Activated CD4-positive, alpha-beta T cell treated with anti-CD3 and anti-CD28 coated beads, Interleukin-10, Interleukin-2, amounts not matched to agents 100 ng/mL and 50 ng/mL, durations not matched to agents 16 hours and 8 hours (primary cell): ENCODE measurements at regions not wholly inside any gene's neighbourhood (a gene's known extent, or its start where the extent isn't known, plus 50 kb on each side); places are given as distances from the start of the nearest gene placed in this dataset.
"Not testable (repeated sequence)": the region's sequence is repeated elsewhere in the genome, so short reads cannot be mapped to it uniquely, and the experiment has no call there.

Source experiments
- DNase-seq: peaks from one replicate; pipeline ENCODE4 v3.0.0-alpha.2; 2020

- no peak for DNase-seq
Observed at GRCh38 chr11:114949614-114950351, 271.5 kb downstream of the NXPE2 start.

GRCh38 chr11:114953039-114953438 is 274.7 kb downstream of the NXPE2 start:
- DNase-seq: no peak

- no peak for DNase-seq
Observed at GRCh38 chr11:114955923-114956322, 277.6 kb downstream of the NXPE2 start.

DNA sequence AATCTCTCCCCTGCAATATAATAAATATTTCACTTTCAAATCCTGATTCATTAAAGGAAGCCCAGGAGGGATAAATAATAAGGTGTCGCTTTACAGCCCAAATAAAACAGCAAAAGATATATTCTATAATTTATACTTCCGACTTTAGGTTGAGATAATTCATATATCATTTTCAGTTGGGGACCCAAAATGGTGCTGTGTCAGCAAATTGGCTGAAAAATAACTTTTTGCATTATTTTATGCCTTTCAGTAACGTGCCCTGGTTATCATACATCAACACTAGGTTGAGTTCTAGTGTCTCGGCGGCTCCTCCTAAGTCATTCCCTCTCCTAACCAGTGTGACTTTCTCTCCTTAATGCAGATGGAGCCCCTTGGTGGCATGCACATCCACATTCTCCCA is 278.2 kb downstream of the NXPE2 start:
- DNase-seq: no peak

DNA sequence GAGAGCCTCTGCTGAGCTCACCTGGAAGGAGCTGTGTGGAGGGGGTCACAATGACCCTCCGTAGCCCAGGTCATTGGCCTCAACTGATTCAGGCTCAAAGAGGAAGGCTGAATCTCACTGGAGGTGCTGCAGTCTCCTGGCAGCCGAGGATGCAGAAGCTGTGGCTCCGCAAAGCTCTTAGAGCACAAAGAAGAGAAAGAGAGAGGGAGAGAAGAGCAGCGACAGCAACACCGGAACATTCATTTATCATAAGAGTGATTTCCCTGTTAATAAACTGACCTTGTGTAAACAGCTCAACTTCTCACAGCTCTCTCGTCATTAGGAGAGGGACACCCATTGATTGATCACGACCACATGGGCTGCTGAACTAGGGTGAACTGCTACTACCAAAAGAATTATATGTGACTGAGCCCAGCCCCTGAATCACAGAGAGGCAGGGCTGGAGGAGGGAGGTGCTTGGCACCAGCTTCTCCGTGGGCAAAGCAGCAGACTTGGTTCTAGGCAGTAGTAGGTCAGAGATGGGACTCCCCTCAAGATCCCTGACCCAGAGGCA is 281.7 kb downstream of the NXPE2 start:
- no peak for DNase-seq

DNA sequence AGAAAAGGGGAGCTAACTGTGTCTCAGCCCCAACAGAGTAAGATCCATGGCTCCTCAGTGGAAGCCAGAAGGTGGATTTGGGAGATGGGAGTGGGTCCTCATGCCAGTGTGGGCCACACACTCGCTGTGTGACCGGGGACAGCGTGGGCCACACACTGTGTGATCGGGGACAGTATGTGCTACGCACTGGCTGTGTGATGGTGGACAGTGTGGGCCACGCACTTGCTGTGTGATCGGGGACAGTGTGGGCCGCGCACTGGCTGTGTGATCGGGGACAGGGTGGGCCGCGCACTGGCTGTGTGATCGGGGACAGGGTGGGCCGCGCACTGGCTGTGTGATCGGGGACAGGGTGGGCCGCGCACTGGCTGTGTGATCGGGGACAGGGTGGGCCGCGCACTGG is 282.5 kb downstream of the NXPE2 start:
- DNase-seq: not testable (repeated sequence)

- no peak for DNase-seq
Observed at GRCh38 chr11:114964676-114965214, 286.4 kb downstream of the NXPE2 start.

DNA sequence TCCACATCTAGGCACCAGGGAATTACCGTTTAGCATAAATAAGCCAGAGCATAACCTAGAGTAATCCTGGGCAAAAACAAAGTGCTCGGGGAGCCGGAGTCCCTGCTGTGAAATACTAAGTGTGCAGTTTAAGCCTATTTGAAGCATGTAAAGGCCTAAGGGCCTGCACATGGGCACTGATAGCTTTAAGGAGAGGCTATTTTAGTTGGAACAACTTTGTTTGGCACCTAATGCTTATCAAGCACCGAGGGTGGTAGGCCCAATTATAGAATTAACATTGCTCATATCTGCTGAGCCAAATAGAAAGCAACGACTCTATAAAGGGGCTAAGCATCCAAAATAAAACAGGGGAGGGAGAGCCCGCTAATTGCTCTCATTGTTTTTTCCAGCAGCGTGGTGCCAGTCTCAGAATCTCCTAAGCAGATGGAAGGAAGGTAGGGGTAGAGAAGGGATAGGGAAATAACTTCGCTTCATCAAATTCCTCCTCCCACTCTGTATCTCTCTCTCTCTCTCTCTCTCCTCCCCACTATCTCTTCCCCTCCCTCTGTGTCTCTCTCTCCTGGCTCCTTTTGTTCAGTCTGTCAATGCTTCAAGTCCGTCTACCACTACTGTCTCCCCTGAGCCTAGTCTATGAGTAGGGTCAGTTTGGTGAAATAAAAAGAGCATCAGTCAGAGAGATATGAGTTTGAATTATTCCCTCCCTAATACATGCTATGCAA is 292.8 kb downstream of the NXPE2 start:
- no peak for DNase-seq

GRCh38 chr11:114972105-114972504 is 293.8 kb downstream of the NXPE2 start:
- no peak for DNase-seq

DNA sequence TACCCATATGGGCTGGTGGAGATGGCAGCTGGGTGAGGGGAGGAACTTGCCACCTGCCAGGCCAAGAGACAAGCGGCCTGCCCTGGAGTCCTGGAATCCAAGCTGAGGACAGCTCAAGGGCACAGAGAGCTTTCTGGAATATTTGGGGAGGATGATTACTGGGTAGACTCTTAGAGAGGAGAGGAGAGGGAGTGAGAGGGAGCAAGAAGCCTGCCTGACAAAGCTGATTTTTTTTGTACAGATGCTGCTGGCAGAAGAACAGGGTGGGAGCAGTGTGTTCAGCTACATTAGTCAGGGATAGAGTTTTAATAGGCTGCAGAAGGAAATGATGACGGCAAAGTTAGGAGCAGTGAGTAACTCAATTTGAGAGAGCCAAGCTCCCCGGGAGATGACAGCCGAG is 299.3 kb downstream of the NXPE2 start:
- DNase-seq: no peak

GRCh38 chr11:114982141-114982540 is 303.8 kb downstream of the NXPE2 start:
- DNase-seq: no peak

DNA sequence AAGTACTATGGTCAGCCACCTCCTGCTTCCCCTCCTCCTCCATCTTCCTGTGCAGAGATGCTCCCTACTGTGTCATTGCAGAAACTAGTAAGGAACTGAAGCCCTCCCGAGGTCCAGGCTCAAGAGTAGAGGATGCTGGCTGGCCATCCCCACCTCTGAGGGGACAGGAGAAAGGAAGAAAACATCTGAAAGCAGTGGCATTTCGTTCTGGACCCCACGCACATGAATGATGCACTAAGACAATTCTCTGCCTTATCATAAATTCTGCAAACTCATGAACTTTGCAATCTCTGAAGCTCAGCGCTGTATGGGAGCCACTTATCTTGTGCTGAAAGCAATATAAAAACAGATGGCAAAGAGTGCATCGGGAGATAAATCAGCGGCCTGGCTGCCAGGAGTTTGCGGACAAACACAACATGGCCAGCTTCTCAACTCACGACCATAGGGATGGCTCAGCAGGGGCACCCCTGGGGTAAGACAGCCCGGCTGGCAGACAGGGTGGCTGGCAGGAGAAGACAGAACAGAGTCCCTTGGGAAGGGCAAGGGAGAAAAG is 306.4 kb downstream of the NXPE2 start:
- no peak for DNase-seq

DNA sequence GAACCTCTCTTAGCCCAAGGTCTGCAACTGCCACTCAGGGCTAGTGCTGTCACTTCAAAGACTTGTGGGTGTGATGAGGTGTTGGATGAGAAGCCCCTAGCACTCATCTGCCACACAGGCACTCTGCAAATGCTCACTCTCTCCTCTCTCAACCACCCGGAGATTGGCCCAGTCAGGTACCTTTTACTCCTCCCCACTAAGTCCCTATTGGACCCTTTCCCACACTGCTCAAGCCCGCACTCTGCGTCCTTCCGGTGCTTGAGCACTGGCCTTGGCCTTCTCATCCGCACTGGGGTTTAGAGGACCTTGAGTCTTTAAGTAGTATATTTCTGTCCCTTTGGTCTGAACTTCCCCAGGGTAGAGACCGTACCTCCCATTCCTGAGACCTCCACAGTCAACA is 308.0 kb downstream of the NXPE2 start:
- no peak for DNase-seq

DNA sequence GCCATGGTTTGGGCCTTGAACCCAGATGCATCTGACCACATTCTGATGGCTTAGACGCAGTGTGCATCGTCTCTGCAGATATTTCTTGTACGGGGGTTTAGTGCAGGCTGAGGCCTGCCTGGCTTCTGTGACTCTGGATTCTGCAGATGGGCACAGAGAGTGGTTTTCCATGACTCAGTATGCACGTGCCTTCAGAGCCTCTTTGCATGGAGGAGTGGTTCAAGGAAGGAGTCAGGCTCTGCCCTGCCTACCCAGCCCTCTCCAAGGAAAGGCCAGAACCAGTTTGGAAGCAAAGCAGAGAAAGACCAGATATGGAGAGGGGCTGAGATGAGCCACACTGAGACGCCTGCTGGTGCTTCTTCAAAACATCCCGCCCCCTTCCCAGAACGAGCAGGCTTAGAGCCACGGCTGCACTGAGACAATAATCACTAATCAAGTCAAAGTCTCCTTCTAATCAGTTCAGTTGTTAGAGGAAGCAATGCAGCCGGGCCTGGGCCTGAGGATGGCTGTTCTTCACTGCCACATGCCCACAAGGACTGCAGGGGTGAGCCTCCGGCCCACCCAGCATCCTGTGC is 308.9 kb downstream of the NXPE2 start:
- DNase-seq: no peak

DNA sequence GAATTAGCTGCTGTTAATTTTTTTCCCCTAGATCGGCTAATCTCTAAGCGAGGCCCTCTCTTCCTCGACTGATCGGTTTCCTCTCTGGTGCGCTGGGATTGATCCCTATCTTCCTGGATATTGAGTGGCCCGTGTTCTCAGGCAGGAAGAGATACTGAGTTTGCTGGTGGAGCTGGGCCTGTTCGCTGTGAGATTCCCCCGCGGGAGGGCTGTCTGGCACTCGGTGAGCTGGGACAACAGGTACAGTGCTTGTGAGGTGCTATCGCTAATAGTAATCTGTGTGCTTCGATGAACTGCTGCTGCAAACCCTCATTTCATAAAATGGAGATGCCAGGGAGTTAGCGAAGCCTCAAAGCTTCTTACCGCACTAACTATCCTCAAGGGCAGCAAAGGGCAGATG is 310.3 kb downstream of the NXPE2 start:
- no peak for DNase-seq

DNA sequence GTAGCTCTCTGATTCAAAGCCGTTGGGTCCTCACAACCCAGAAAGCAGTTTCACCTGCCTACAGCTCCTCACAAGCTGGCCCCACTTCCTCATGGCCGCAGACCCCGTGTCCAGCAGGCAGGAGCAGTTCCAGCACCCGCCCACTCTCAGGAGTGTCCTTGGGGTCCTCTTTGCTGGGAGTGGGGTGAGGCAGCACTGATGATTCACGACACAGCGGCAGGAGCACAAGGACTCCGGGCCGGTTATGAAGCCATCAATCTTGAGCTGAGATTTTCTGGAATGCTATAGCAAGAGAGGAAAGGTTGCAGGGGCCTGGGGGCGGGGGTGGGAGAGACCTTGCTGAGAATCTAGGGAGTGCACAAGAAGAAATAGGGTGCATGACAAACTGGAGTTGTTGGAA is 311.2 kb downstream of the NXPE2 start:
- no peak for DNase-seq

DNA sequence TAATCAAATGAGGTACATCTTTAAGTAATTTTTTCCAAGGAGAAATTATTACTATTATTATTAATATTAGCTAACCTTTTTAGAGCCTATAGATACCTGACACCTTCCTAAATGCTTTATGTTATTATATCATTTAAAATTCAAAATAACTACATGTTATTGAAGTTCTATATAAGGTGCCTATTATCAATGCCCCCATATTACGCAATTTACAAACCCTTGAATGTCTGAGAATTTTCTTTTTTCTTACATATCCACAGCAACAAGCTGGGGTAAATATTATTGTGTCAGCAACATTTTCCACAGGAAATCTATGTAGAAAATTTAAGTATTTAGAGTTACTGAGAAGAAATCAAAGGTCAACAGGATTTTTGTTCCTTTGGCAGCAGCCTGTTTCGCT is 327.3 kb downstream of the NXPE2 start:
- no peak for DNase-seq

DNA sequence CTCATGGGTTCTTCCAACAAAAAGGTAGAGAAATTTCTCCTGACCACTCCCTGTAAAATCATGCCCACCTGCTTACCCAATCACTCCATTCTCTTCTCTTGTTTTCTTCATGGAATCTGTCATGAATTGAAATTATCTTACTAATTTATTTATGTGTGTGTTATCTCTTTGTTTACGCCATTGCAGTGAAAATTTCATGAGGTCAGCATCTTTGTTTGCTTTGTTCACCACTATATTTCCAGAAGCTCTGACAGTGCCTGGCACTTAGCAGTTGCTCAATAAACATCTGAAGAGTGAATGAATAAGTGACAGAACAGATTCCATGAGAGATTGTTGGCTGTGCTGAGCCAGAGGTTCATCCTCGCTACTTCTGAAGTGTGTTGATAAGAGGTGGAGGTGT is 329.5 kb downstream of the NXPE2 start:
- no peak for DNase-seq

- DNase-seq: no peak
Observed at GRCh38 chr11:115008799-115009198, 330.5 kb downstream of the NXPE2 start.

GRCh38 chr11:115017529-115017928 is 339.2 kb downstream of the NXPE2 start:
- DNase-seq: no peak

DNA sequence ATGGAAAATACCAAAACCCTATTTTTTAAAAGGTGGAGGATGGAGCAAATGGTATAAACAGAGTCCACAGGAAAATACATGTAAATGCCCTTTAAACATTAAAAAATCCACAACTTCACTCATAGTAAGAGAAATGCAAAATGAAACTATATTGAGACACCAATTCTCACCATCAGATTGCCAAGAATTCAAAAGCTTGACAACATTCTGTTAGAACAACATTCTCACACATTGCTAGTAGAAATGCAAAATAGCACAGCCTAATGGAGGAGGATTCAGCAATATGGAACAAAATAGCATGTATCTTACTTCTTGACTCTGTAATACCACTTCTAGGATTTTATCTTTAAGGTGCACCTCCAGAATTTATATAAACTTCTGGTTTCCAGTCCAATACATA is 351.8 kb downstream of the NXPE2 start:
- no peak for DNase-seq

- DNase-seq: no peak
Observed at GRCh38 chr11:115036406-115037180, 358.3 kb downstream of the NXPE2 start.

- DNase-seq: no peak
Observed at GRCh38 chr11:115042002-115042401, 363.7 kb downstream of the NXPE2 start.
